ENCODE measurements at regions not wholly inside any gene's neighbourhood (a gene's known extent, or its start where the extent isn't known, plus 50 kb on each side); places are given as distances from the start of the nearest gene placed in this dataset.
"Not testable (repeated sequence)": the region's sequence is repeated elsewhere in the genome, so short reads cannot be mapped to it uniquely, and the experiment has no call there.

DNA sequence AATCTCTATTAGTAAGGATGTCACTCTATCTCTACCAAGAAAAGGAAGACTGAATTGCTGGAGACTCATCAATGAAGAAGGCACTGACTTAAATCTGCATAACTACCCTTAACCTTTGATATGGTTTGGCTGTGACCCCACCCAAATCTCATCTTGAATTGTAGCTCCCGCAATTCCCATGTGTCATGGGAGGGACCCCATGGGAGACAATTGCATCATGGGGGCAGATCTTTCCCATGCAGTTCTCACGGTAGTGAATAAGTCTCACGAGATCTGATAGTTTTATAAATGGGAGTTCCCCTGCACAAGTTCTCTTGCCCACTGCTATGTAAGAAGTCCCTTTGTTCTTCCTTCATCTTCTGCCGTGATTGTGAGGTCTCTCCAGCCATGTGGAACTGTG lies 73.4 kb upstream of the PPM1H start:
- H3K27me3 ChIP-seq = no peaks in the 10 kb centered on the region
- no peak overlapping the region for H3K27ac ChIP-seq
- TF ChIP-seq, protein P1, sequence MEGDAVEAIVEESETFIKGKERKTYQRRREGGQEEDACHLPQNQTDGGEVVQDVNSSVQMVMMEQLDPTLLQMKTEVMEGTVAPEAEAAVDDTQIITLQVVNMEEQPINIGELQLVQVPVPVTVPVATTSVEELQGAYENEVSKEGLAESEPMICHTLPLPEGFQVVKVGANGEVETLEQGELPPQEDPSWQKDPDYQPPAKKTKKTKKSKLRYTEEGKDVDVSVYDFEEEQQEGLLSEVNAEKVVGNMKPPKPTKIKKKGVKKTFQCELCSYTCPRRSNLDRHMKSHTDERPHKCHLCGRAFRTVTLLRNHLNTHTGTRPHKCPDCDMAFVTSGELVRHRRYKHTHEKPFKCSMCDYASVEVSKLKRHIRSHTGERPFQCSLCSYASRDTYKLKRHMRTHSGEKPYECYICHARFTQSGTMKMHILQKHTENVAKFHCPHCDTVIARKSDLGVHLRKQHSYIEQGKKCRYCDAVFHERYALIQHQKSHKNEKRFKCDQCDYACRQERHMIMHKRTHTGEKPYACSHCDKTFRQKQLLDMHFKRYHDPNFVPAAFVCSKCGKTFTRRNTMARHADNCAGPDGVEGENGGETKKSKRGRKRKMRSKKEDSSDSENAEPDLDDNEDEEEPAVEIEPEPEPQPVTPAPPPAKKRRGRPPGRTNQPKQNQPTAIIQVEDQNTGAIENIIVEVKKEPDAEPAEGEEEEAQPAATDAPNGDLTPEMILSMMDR (IDR thresholded peaks at IDR 0.05) = no peak
- TF ChIP-seq POLR2A (IDR thresholded peaks at IDR 0.05) = no peak
- WGBS, 2 donors = 84 to 89% methylated on average over 4 of the region's 4 CpGs
- no peak for DNase-seq
- H3K4me1 ChIP-seq = no peaks in the 10 kb centered on the region
- H3K9me3 ChIP-seq = no peaks in the 10 kb centered on the region
- H3K36me3 ChIP-seq (ENCODE audit: low read depth, missing control alignments) = no peaks in the 10 kb centered on the region
- H3K4me3 ChIP-seq = no peak overlapping the region
- intact Hi-C loops (cut with DNase I; ENCODE audit: low total_unique reads) = no loop called here

DNA sequence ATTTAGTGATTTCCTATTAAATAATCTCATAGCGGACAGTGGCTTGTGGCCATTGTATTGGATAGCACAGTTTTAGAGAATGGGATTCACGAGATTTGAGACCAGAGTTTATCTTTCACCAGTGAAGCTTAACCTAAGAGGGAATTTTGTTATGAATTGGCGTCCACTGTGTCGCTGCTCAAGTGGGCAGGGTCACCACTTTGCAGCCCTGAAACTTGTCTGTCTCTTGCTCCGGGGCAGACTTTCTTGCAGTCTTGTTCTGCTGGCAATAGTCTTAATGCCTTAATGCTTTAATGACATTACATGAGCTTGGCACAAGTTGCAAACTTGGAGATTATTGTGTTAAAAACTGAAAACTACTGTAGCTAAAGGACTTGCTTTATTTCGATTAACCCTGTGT lies 72.8 kb upstream of the PPM1H start:
- H3K36me3 ChIP-seq (ENCODE audit: low read depth, missing control alignments) = no peaks in the 10 kb centered on the region
- no peak for TF ChIP-seq POLR2A (IDR thresholded peaks at IDR 0.05)
- TF ChIP-seq, protein P1 (IDR thresholded peaks at IDR 0.05) = no peak
- no peaks in the 10 kb centered on the region for H3K27me3 ChIP-seq
- no peaks in the 10 kb centered on the region for H3K9me3 ChIP-seq
- DNase-seq = no peak
- WGBS, 2 donors = 74 to 86% methylated on average over 6 of the region's 6 CpGs
- H3K4me1 ChIP-seq = no peaks in the 10 kb centered on the region
- H3K27ac ChIP-seq = no peak overlapping the region
- H3K4me3 ChIP-seq = no peak overlapping the region
- intact Hi-C loops (cut with DNase I; ENCODE audit: low total_unique reads) = no loop called here

DNA sequence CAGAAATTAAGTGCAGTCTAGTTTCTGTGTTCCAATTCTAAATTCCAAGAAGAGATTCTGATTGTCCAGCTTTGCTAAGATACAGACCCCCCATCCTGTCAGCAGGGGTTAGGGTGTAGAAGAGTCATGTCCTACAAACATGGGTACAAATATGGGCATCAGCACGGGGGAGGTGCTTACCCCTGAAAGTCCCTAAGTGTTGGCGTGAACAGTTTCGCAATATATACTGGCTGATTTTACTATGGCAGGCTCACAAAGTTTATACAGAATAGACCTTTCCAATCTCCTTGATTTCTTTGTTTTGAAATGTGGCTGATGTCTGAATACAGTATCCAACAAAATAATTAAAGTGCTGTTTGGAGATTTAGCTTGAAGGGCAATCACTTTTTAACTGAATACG lies 71.6 kb upstream of the PPM1H start:
- H3K27ac ChIP-seq = no peak overlapping the region
- H3K4me3 ChIP-seq = no peak overlapping the region
- H3K36me3 ChIP-seq (ENCODE audit: low read depth, missing control alignments) = no peaks in the 10 kb centered on the region
- TF ChIP-seq, protein P1 (IDR thresholded peaks at IDR 0.05) = no peak
- no peak for TF ChIP-seq POLR2A (IDR thresholded peaks at IDR 0.05)
- H3K9me3 ChIP-seq = no peaks in the 10 kb centered on the region
- H3K4me1 ChIP-seq = no peaks in the 10 kb centered on the region
- no peak for DNase-seq
- H3K27me3 ChIP-seq = no peaks in the 10 kb centered on the region
- WGBS, 2 donors = 71 to 77% methylated on average over 4 of the region's 4 CpGs
- intact Hi-C loops (cut with DNase I; ENCODE audit: low total_unique reads) = no loop called here

DNA sequence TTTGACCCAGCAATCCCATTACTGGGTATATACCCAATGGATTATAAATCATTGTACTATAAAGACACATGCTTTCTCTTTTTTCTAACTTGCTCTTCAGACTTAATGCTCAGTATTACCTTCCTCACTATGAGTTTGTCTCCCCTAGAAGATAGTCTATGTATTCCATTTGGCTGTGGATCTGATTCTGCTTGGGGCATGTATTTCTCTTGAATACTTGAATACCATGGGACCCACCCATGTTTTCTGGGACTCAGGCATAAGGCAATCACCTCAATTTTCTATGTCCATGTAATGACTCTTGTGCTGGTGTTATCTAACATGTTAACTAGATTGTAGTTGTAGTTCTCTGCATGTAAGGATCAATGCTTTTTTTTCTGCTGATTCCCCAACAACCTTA lies 70.4 kb upstream of the PPM1H start:
- no peak for TF ChIP-seq POLR2A (IDR thresholded peaks at IDR 0.05)
- TF ChIP-seq, protein P1 (IDR thresholded peaks at IDR 0.05) = no peak
- Histone ChIP-seq H3K4me1 (no peaks in the 10 kb centered on the region), H3K27ac (no peak overlapping the region), H3K4me3 (no peak overlapping the region), H3K27me3 (no peaks in the 10 kb centered on the region), H3K9me3 (no peaks in the 10 kb centered on the region), H3K36me3 (ENCODE audit: low read depth, missing control alignments) (no peaks in the 10 kb centered on the region)
- DNase-seq = no peak
- intact Hi-C loops (cut with DNase I; ENCODE audit: low total_unique reads) = no loop called here

DNA sequence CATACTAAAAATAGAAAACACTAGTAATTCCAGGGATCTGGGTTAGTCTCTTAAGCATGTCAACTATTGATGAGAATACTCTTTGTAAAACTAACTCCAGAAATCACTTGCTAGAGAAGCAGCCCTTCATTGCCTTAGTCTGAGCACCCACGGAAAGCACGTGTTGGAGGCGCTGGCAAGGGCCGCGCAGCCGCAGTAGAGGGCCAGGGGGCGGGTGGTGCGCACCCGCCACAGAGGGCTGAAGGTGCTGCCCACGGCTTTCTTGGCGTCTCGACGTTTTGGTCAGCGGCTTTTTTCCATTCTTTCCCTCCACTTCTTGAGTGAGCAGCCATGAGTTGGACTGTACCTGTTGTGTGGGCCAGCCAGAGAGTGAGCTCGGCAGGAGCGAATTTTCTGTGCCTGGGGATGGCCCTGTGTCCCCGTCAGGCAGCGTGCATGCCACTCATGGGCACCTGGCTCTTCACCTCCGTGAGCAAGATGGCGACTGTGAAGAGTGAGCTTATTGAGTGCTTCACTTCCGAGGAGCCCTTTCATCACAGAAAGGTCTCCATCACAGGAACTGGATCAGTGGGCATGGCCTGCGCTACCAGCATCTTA lies 68.4 kb upstream of the PPM1H start:
- Histone ChIP-seq H3K27me3 (no peaks in the 10 kb centered on the region), H3K4me1 (no peaks in the 10 kb centered on the region), H3K27ac (no peak overlapping the region), H3K9me3 (no peaks in the 10 kb centered on the region), H3K36me3 (ENCODE audit: low read depth, missing control alignments) (no peaks in the 10 kb centered on the region), H3K4me3 (peak overlapping the region in 1 of 2 donors; percentile 23)
- TF ChIP-seq POLR2A (IDR thresholded peaks at IDR 0.05) = no peak
- TF ChIP-seq, protein P1 (IDR thresholded peaks at IDR 0.05) = no peak
- WGBS, 2 donors = 73 to 82% methylated on average over 10 to 22 of the region's 22 CpGs
- no peak for DNase-seq
- intact Hi-C loops (cut with DNase I; ENCODE audit: low total_unique reads) = no loop called here

DNA sequence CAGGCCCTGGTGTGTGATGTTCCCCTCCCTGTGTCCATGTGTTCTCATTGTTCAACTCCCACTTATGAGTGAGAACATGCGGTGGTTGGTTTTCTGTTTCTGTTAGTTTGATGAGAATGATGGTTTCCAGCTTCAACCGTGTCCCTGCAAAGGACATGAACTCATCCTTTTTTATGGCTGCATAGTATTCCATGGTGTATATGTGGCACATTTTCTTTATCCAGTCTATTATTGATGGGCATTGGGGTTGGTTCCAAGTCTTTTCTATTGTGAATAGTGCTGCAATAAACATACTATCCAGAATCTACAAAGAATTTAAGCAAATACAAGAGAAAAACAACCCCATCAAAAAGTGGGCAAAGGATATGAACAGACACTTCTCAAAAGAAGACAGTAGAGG lies 67.1 kb upstream of the PPM1H start:
- H3K27ac ChIP-seq; intact Hi-C loops (cut with DNase I; ENCODE audit: low total_unique reads); H3K36me3 ChIP-seq (ENCODE audit: low read depth, missing control alignments); H3K9me3 ChIP-seq; DNase-seq; H3K4me3 ChIP-seq; H3K27me3 ChIP-seq; H3K4me1 ChIP-seq: not testable (repeated sequence)
- 41 to 71% methylated on average over 2 of the region's 2 CpGs for WGBS, 2 donors
